IPS-15b (cell line): ENCODE measurements at regions not wholly inside any gene's neighbourhood (a gene's known extent, or its start where the extent isn't known, plus 50 kb on each side); places are given as distances from the start of the nearest gene placed in this dataset.

Experiments used
- H3K27me3 ChIP-seq: one replicate; pipeline ENCODE4 v1.6.1; 2013; ENCODE audit warnings: low read length; ENCODE audit not compliant: control insufficient read depth, insufficient read depth
- H3K36me3 ChIP-seq: one replicate; pipeline ENCODE4 v1.6.1; 2013; ENCODE audit warnings: low read length; ENCODE audit not compliant: control insufficient read depth, insufficient read depth
- H3K4me1 ChIP-seq: one replicate; pipeline ENCODE4 v1.6.1; 2013; ENCODE audit warnings: mild to moderate bottlenecking, low read length; ENCODE audit not compliant: control insufficient read depth, insufficient read depth
- H3K4me3 ChIP-seq: one replicate; pipeline ENCODE4 v1.5.1; 2013; ENCODE audit warnings: low read depth, low read length
- H3K9ac ChIP-seq: one replicate; pipeline ENCODE4 v1.6.1; 2013; ENCODE audit warnings: low read depth, mild to moderate bottlenecking, low read length
- H3K9me3 ChIP-seq: one replicate; pipeline ENCODE4 v1.6.1; 2013; ENCODE audit warnings: mild to moderate bottlenecking, low read length; ENCODE audit not compliant: control insufficient read depth, insufficient read depth

DNA sequence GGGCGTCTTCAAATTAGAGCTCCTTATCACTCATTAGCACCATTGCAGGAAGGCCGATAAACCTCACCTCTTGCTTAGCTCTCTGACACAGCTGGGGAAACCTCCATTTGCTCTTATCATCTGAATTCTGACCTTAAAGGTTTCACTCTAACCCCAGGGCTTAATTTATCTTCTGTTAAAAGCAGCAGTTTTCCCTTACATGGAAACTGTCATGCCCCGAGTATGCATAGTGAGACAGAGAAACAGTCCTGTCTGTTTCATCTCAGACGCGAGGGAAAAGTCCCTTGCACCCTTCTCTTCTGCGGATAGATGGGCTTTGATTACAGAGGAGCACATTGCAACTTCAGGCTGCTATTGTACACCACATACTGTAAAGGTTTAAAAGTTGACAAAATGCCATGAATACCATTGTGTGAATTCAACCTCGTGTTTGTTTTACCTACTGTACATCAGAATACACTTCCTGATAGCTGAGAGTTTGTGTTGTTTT is 191.5 kb upstream of the BMP2 start:
- Histone ChIP-seq H3K9me3 (no peaks in the 10 kb centered on the region), H3K9ac (no peak overlapping the region), H3K27me3 (no peaks in the 10 kb centered on the region), H3K36me3 (no peaks in the 10 kb centered on the region), H3K4me1 (no peaks in the 10 kb centered on the region), H3K4me3 (no peak overlapping the region)

DNA sequence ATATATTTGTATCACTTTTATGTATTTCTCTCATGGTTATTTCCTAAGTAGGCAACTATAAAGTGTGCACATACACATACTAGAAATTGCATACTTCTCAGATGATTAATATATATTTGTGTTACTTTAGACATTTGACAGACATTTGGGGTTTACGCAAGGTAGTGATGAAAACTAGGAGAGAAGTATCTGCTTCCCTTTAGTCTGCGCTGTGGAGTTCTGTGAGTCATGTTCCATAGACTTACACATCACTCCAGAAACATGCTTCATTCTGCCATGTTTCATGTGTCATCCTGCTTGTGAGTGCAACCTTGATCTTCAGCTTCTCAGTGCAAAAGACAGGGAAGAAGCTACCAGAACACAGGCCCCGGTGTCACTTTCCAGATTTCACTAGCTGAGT is 200.7 kb upstream of the BMP2 start:
- no peaks in the 10 kb centered on the region for H3K9me3 ChIP-seq
- H3K4me3 ChIP-seq = no peak overlapping the region
- no peaks in the 10 kb centered on the region for H3K36me3 ChIP-seq
- no peaks in the 10 kb centered on the region for H3K4me1 ChIP-seq
- no peaks in the 10 kb centered on the region for H3K27me3 ChIP-seq
- no peak overlapping the region for H3K9ac ChIP-seq

DNA sequence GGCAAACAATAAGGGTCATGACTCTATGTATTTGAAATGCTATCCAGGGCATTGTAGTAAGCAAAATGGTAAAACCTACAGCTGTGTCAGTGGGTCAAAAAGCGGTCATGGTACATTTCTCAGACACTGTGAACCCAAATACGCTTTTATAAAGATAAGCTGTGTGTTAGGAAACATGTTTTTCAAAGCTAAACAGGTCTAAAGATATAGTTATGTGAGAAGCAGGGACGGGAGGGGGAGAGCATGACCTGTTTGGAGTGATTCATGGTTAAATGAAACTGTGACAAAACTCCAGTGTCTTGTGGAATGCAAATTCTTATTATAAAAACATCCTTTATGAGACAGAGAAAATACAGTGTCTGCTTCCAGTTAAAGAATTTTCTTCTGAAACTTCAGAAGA is 205.4 kb upstream of the BMP2 start:
- H3K9me3 ChIP-seq = no peaks in the 10 kb centered on the region
- no peaks in the 10 kb centered on the region for H3K4me1 ChIP-seq
- no peaks in the 10 kb centered on the region for H3K36me3 ChIP-seq
- H3K27me3 ChIP-seq = no peaks in the 10 kb centered on the region
- no peak overlapping the region for H3K4me3 ChIP-seq
- no peak overlapping the region for H3K9ac ChIP-seq

DNA sequence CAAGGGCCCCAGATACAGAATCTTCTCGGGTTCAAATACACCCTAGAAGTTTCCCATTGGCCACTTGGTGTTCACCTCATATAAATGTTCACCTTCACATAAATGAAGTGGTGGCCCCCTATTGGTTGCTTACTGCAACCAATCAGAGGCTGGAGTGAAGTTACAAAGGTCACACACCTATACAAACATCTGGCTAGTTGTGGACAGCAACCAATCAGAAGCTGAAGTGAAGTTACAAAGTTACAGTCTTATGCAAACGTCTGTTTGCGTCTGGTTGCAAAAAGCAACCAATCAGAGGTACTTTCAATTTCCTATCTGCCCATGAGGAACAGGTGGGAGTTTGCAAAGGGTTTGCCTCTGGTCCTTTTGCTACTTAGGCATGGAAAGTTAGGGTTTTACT is 206.5 kb upstream of the BMP2 start:
- H3K4me3 ChIP-seq = no peak overlapping the region
- H3K27me3 ChIP-seq = no peaks in the 10 kb centered on the region
- H3K9ac ChIP-seq = no peak overlapping the region
- H3K9me3 ChIP-seq = no peaks in the 10 kb centered on the region
- H3K36me3 ChIP-seq = no peaks in the 10 kb centered on the region
- no peaks in the 10 kb centered on the region for H3K4me1 ChIP-seq

DNA sequence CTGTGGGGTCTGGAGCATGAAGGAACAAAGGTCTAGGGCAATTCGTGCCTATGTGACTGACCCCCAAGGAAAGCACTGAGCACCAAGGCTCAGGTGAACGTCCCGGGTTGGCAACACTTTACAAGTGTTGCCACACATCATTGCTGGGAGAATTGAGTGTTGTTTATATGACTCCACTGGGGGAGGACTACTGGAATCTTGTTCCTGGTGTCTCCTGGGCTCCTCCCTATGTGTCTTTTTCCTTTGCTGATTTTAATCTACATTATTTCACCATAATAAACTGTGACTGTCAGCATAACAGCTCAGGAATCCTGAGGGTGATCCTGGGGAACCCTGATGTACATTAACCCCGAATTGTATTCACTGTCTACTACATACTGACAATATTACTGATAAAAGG is 207.7 kb upstream of the BMP2 start:
- H3K4me1 ChIP-seq = no peaks in the 10 kb centered on the region
- no peaks in the 10 kb centered on the region for H3K9me3 ChIP-seq
- no peak overlapping the region for H3K9ac ChIP-seq
- H3K36me3 ChIP-seq = no peaks in the 10 kb centered on the region
- no peaks in the 10 kb centered on the region for H3K27me3 ChIP-seq
- no peak overlapping the region for H3K4me3 ChIP-seq

DNA sequence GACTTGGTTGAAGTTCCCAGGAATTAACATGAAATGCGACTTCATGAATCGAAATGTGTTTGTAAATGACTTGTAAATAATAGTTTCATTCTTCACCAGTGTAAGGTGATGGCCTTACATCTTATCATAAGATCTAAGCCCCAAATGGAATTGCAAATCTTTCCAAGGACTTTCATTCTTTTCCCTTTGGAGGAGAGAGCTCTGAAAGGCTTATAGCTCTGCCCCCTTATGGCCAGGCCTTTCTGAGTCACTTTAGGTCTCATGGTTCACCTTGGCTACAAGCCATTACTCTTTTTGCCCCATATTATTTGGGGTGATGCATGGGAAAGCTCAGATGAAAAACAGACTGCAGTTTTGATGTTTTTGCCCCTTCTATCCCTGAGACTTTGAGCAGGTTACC is 209.1 kb upstream of the BMP2 start:
- no peaks in the 10 kb centered on the region for H3K4me1 ChIP-seq
- no peaks in the 10 kb centered on the region for H3K27me3 ChIP-seq
- no peaks in the 10 kb centered on the region for H3K9me3 ChIP-seq
- no peak overlapping the region for H3K9ac ChIP-seq
- no peaks in the 10 kb centered on the region for H3K36me3 ChIP-seq
- H3K4me3 ChIP-seq = no peak overlapping the region

DNA sequence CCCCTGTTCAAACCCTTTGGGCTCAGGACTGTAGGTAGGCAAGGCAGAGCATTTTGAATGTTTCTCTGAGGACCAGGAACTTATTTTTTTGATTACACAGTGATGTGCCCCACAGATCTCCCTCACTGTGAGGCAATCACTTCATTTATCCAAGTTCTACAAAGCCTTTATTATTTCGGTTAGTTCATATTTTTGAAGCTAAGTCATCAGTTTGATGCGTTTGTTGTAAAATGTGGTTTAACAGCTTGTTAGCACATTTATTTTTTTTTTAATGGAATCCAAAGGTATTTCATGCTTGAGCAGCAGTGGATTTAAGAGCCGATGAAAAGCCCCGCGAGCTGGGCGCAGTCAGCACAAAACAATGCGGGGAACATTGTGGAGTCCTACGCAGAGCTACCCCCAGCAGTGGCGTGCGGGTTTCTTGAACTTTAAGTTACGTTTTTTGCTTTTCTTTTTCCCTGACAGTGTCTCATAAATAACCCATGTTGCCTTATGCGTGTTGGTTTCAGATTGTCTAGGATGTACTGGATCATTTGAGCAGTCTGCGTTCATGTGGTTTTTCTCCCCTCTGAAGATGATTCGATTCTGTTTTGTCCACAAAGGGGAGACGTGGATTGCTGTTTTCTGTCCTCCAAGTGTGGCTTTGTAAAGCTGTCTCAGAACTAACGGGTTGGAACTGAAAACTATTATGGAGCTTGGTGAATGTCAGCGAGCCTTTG is 233.6 kb upstream of the BMP2 start:
- Histone ChIP-seq H3K27me3 (no peaks in the 10 kb centered on the region), H3K36me3 (no peaks in the 10 kb centered on the region), H3K9ac (no peak overlapping the region), H3K4me1 (peaks cover 4% of the 10 kb centered on the region), H3K4me3 (no peak overlapping the region), H3K9me3 (no peaks in the 10 kb centered on the region)

DNA sequence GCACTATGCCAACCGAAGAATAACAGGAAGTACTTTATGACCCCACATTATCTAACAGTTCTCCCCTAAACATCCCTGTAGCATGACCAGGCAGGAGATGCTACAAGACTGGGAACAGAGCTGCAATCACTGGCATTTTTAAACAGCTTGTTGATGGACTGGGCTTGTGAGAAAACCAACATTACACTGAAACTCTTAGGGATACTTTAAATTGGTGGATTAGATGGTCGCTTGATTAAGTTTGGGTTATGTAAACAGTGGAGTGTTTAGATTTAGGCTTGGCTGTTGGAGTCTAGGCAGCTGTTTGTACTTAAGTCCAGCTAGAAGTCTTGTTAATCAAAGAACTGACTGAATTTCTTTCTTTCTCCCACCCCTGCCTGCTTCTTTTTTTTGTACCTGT is 234.1 kb upstream of the BMP2 start:
- no peak overlapping the region for H3K9ac ChIP-seq

DNA sequence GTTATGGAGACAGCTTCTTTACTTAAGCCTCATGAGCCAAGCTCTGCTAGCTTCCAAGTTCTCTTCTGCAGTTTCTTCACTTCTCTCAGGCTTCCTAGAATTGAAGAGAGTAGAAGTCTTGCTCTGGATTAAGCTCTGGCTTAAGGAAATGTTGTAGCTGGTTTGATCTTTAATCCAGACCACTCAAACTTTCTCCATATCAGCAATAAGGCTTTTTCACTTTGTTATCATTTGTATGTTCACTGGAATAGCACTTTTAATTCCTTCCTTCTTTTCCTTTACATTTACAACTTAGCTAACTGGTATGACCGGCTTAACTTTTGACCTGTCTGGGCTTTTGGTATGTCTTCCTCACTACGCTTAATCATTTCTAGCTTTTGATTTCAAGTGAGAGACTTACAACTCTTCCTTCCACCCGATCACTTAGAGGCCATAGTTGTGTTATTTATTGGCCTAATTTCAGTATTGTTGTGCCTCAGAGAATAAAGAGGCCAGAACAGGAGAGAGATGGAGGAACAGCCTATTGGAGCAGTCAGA is 236.6 kb upstream of the BMP2 start:
- H3K9ac ChIP-seq = no peak overlapping the region
- H3K4me1 ChIP-seq = peaks cover 4% of the 10 kb centered on the region
- H3K4me3 ChIP-seq = no peak overlapping the region
- no peaks in the 10 kb centered on the region for H3K36me3 ChIP-seq
- no peaks in the 10 kb centered on the region for H3K9me3 ChIP-seq
- H3K27me3 ChIP-seq = no peaks in the 10 kb centered on the region

More for the DNA sequence above, 234.1 kb upstream of the BMP2 start:
- Histone ChIP-seq H3K4me1 (peaks cover 4% of the 10 kb centered on the region), H3K27me3 (no peaks in the 10 kb centered on the region), H3K4me3 (no peak overlapping the region), H3K36me3 (no peaks in the 10 kb centered on the region), H3K9me3 (no peaks in the 10 kb centered on the region)

DNA sequence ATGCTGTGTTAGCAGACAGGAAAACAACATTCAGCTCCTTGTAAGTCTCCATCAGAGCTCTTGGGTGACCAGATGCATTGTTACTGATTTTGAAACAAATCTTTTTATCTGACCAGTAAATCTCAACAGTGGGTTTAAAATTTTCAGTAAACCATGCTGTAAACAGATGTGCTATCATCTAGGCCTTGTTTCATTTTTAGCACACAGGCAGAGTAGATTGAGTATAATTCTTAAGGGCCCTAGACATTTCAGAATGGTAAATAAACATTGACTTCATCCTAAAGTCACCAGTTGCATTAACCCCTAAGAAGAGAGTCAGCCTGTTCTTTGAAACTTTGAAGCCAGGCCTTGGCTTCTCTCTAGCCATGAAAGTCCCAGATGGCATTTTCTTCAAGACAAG is 237.2 kb upstream of the BMP2 start:
- H3K9ac ChIP-seq = no peak overlapping the region
- H3K36me3 ChIP-seq = no peaks in the 10 kb centered on the region
- H3K4me3 ChIP-seq = no peak overlapping the region
- no peaks in the 10 kb centered on the region for H3K27me3 ChIP-seq
- no peaks in the 10 kb centered on the region for H3K9me3 ChIP-seq
- H3K4me1 ChIP-seq = peaks cover under 1% of the 10 kb centered on the region

DNA sequence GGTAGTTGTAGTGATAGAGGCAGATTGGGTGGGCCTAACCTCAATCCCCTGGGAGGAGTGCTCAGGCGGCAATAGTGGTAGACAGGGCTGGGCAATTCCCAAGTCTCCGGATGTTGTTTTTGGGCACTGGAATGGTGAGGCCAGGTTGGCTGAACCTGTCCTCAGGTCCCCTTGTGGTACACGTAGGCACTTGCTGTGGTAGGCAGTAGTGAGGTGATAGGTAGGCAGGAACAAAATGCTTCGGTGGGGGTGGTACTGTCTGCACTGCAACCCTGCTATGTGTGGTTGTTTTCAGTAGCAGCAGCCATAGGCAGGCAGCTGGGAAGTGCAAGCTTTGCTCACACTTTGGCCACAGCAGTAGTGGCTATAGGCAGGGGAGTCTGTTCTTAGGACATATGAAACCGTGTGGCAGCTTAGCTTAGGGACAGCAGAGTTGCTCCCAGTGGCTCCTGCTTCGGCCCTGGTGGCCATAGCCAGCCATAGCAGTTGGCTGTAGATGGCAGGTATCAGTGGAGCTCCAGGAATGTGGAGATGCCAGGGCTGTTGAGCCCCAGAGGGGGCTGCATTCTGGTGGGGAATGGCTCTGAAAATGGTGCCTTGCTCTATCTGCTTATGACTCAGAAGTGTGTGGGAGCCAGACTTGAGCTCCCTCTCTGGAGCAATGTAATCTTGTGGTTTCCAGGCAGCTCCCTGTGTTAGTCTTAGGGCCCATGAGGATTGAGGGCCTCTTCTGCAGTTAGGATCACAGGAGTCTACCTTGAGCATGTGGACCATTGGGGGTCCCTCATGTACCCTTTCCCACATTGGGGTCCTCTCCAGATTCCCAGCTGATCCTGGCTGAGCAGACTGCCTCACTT is 241.8 kb upstream of the BMP2 start:
- Histone ChIP-seq H3K4me3 (no peak overlapping the region), H3K36me3 (no peaks in the 10 kb centered on the region), H3K27me3 (no peaks in the 10 kb centered on the region), H3K9me3 (no peaks in the 10 kb centered on the region), H3K9ac (no peak overlapping the region), H3K4me1 (no peaks in the 10 kb centered on the region)

DNA sequence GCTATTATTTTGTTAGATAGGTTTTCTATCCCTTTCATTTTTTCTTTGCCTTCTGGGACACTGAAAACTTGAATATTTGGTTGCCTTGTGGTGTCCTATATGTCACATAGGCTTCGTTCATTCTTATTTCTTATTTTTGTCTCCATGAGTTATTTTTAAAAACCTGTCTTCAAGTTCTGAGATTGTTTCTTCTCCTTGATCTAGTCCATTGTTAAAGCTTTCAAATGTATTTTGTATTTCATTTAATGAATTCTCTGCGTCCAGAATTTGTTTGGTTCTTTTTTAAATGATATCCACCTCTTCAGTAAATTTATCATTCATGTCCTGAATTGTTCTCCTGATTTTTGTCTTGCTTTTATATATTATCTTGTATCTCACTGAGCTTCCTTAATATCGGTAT is 243.2 kb upstream of the BMP2 start:
- no peaks in the 10 kb centered on the region for H3K27me3 ChIP-seq
- no peak overlapping the region for H3K4me3 ChIP-seq
- H3K36me3 ChIP-seq = no peaks in the 10 kb centered on the region
- no peak overlapping the region for H3K9ac ChIP-seq
- H3K9me3 ChIP-seq = no peaks in the 10 kb centered on the region
- H3K4me1 ChIP-seq = no peaks in the 10 kb centered on the region
